ENCODE measurements at regions not wholly inside any gene's neighbourhood (a gene's known extent, or its start where the extent isn't known, plus 50 kb on each side); places are given as distances from the start of the nearest gene placed in this dataset.
A peak's percentile ranks its signal among the peaks of the same experiment; 100 is the strongest.
"Not testable (repeated sequence)": the region's sequence is repeated elsewhere in the genome, so short reads cannot be mapped to it uniquely, and the experiment has no call there.

DNA sequence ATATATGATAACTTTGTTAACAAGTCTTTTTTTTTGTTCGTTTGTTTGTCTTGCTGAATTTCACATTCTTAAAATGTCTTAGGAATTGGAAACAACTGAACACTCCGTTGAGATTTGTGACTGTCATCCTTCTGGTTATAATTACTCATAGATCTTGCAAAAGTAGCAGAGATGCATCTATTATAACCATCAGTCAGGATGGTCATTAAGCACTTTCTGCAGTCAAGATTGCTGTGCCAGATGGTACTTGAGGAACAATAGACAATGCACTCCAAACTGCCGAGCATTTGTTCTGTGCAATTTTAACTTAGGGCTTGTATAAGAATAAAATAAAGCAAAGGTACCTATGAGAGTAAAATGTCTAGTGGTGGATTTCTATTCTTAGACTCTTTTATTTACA, 710.1 kb upstream of the KCND2 start:
- peak in 3 of 56 donors; percentile 1 to 12 (median 3) for DNase-seq

DNA sequence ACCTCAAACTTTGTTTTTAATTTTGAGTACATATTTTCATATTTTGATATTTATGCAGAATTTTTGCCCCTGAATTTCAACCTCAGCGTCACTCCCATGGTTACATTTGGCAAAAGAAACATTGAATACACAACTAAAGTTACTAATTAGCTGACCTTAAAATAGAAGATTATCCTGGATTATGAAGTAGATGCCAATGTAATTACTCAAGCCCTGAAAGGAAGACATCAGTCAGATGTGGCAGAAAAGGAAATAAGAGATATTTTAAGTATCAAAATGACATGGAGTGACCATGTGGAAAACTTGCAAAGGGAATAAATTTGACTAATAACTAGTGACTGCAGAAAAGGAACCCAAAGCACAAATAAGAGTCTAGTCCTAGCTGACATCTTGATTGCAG, 701.3 kb upstream of the KCND2 start:
- DNase-seq, result no peak

DNA sequence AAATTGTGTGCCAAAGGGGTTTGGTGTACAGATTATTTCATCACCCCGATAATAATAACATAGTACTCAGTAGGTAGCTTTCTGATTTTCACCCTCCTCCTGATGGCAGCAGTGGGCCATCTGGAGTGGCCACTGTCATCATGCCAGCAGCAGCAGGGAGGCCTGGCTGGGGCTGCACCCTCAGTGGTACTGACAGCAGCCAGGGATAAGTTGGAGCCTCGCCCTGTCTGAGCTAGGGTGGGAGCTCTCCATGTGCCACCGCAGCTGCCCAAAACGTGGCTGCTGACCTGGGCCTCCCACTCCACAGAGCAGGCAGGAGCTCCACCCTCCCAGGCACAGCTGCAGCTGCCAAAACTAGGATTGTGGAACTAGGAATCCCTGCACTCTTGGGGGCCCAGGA, 700.8 kb upstream of the KCND2 start:
- peak in 22 of 56 donors; percentile 0 to 51 (median 16) for DNase-seq

DNA sequence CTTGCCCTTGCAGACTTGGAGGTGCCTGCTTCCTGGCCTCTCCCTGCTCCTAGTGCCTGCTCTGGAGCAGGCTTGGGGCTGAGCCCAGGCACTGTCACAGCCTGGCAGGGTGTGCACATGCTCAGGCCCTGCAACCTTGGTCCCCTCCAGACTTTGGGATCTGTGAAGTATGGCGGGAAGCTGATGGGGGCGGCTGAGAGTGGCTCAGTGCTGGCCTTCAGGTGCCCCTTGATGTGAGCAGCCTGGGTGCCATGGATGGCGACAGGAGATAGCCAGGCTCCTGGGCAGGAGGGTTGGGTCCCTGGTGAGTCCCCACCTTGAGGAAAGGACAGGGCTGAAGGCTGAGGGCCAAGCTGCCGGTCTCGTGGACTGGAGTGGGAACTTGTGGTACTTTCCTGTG, 700.4 kb upstream of the KCND2 start:
- DNase-seq, result no peak

DNA sequence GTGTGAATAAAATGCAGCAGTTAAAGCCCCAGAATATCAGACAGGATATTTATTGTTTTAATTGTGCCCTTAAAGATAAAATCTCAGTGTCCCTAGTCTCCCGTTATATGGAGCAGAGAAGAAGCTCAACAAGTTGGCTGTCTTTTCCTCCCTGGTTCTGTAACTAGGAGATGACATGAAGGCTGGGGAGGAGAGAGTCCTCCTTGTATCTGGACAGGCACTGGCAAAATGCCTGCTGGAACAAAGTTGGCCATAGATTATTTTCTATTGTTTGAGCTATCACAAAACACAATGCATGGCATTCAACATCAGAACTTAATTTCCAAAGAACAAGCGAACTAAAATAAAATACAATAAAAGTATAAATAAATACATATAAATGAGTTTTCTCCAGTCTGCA, 694.9 kb upstream of the KCND2 start:
- peak in 10 of 56 donors; percentile 1 to 22 (median 5) for DNase-seq

DNA sequence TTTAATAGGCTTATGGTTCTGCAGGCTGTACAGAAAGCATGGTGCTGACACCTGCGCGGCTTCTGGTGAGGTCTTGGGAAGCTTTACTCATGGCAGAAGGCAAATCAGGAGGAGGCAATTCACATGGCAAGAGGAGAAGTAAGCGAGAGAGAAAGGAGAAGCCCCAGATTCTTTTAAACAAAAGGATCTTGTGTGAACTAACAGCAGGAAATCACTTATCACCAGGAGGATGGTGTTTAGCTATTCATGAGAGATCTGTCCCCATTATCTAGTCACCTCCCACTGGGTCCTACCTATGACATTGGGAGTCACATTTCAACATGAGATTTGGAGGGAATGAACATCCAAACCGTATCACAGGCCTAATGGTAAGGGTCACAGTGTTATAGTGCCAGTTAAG, 678.0 kb upstream of the KCND2 start:
- DNase-seq, result no peak

DNA sequence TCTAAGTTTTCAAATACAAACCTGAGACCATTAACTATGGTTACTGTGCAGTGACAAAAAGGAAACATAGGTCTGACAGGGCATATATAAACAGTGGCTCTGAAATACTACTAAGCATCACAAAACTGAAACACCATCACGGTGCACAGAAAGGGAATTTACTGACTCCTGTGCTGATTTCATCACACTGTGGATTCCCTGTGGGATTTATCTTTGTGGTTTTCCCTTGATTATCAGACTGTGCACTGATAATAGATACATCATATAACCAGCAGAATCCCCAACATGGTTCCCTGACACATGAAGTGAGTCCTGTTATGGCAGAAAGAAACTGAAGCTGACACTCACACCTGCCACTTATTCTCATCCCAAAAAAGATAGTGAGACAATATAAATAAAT, 676.3 kb upstream of the KCND2 start:
- no peak for DNase-seq

DNA sequence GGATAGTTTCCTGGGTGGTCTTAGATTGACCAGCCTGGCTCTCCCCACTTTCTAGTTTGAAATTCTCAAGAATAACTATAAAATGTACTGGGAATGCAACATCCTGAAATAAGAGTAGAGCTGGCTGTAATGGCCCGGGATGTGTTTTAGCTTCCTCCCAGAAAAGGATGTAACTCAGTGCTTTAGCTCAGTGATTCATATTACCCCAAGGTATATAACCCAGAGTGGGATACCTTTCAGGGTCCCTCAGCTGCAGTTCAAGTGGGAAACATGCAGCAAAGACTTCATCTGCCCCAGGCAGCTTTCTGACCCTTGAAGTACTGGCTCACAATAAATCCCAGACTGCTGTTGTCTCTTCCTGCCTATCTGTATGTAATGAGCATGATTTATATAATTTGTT, 666.7 kb upstream of the KCND2 start:
- no peak for DNase-seq

DNA sequence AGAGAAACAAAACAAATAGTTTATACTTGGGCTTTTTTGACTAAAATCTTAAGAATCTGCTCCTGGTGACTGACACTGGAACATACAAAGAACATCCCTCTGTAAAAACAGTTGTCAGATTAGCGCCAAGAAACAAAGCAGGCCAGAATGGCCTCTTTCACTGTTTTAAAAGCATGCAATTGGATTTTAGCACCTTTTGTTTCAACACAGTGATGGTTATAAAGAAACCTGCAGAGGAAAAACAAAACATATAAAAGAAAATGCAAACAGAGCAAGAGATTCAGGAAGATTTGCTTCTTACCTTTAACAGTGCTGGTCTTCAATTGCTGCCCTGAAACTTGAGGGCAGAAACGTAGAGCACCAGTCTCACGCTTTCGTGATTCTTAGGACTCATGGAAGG, 652.2 kb upstream of the KCND2 start:
- DNase-seq, result no peak

DNA sequence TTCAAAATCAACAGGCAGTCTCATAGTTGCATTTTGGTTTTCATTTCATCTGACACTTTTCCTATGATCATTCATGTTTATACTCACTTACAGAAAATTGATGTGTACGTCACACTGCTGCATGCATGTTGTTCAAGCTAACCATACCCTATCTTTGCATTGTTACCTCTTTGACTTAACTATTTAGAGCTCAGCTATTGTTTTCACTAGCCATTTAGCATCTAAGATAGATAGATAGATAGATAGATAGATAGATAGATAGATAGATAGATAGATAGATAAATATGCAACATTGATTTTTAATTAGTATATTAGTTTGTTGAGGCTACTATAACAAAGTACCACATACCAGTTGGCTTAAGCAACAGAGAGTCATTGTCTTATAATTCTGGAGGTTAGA, 649.5 kb upstream of the KCND2 start:
- no peak for DNase-seq

DNA sequence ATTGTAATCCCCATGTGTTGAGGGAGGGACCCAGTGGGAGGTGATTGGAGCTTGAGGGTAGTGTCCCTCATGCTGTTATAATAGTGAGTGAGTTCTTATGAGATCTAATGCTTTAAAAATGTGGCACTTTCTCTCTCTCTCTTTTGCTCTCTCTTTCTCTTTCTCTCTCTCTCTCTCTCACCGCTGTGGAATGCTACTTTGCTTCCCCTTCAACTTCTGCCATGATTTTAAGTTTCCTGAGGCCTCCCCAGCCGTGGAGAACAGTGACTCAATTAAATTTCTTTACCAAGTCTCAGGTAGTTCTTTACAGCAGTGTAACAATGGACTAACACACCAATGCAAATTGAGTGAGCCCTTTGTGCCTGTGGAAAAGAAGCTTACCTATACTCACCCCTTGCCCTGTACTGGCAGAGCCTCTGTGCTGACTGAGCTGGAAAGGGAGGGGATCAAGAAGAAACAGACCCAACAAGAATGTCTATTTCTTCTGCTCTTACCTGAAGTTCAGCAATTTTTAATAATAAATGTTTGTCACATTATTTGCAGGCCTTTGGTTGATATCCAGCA, 642.5 kb upstream of the KCND2 start:
- no peak for DNase-seq

DNA sequence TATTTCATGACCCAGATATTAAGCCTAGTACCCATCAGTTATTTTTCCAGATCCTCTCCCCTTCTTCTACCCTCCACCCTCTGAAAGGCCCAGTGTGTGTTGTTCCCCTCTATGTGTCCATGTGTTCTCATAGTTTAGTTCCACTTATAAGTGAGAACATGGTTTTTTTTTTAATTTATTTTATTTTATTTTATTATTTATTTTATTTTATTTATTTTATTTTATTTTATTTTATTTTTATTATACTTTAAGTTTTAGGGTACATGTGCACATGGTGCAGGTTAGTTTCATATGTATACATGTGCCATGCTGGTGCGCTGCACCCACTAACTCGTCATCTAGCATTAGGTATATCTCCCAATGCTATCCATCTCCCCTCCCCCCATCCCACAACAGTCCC, 639.2 kb upstream of the KCND2 start:
- DNase-seq, result not testable (repeated sequence)

DNA sequence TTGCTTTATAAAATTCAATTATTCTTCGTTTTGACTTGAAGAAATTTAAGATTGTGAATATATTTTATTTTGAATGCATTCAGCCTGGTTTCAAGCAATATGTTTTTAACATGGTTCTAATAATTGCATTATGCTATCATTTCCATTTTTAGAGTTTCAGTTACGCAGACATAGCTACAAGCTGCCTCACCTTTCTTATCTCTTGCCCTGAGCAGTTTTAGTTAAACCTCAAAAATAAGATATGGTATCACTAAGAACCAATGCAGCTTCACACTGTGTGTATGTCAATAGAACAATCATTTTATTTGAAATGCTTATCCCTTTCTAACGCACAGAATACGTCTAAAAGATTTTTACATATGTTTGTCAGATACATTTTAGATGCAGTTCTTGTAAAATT, 632.6 kb upstream of the KCND2 start:
- no peak for DNase-seq

DNA sequence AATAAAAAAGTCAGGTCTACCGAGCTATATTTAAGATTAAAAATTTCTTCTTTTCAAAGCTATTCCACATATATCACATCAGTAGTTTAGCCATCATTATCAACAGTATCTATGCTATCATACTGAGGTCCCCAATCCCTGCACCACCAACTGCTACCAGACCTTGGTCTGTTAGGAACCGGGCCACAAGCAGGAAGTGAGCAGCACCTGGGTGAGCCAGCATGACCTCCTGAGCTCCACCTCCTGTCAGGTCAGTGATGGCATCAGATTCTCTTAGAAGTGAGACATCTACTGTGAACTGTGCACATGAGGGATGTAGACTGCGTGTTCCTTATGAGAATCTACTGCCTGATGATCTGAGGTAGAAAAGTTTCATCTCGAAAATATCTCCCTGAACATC, 632.1 kb upstream of the KCND2 start:
- no peak for DNase-seq

DNA sequence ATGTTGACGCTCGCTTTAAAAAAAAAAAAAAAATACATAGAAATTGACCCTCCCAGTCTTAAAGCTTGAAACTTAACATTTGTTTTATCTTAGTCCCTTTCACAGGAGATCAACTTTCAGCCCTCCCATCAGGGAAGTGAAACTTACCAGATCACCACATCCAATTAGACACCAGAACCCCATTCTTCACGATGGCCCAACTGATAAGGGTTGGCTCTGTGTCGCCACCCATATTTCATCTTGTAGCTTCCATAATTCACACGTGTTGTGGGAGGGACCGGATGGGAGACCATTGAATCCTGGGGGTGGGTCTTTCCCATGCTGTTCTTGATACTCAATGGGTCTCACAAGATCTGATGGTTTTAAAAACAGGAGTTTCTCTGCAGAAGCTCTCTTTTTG, 629.4 kb upstream of the KCND2 start:
- no peak for DNase-seq

DNA sequence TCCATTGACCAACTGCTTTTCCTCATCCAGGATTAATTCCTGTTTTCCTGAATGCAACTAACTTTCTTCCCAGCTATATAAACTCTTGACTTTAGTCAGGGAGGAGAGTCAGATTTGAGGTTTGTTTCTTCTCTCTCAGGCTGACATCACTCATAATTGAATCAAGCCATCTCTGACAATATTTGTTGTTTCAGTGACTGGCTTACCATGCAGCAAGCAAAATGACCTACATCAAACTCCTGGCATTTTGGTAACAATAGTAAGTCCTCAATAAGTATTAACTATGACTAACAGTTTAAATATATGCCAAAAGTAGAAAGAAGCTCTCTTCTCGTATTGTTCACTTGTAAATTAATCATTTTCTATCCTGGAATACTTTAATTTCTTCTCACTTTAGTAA, 625.7 kb upstream of the KCND2 start:
- DNase-seq, result no peak

DNA sequence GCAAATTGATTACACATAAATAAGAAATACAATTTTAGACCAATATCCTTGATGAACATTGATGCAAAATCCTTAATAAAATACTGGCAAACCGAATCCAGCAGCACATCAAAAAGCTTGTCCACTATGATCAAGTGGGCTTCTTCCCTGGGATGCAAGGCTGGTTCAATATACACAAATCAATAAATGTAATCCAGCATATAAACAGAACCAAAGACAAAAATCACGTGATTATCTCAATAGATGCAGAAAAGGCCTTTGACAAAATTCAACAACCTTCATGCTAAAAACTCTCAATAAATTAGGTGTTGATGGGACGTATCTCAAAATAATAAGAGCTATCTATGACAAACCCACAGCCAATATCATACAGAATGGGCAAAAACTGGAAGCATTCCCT, 624.2 kb upstream of the KCND2 start:
- DNase-seq, result not testable (repeated sequence)

DNA sequence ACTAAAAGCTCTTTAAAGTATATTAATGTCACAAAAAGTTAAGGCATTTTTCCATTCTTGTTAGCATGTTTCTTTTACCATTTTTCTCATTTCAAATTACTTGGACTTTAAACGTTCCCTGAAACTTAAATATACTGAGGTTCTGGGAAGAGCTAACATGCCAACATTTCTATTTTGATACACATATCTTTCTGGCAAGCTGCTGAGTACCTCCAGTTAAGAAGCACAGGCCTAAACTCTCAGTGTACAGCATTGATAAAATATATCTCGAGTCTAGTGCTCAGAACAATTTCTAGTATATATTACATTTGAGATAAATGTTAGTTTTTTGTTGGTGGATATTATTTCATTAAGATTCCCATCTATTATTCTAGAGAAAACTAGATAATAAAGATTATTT, 612.9 kb upstream of the KCND2 start:
- no peak for DNase-seq

DNA sequence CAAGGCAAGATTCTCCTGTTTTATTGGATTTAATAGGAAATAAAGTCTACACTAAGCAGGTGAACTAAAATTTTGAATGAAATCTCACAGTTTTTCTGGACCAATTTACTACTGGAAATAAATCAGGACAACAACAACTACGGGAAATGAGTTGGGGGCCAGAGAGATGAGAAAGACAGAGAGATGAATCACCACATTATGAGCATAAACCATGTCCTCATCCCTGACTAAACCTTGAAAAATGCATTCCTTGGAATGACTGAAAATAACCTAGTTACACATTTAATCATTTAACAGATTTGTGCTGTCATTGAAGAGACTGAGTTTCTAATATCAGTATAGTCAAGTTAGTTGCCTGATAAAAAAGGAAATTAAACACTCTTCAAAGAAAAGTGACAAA, 608.4 kb upstream of the KCND2 start:
- DNase-seq, result no peak

DNA sequence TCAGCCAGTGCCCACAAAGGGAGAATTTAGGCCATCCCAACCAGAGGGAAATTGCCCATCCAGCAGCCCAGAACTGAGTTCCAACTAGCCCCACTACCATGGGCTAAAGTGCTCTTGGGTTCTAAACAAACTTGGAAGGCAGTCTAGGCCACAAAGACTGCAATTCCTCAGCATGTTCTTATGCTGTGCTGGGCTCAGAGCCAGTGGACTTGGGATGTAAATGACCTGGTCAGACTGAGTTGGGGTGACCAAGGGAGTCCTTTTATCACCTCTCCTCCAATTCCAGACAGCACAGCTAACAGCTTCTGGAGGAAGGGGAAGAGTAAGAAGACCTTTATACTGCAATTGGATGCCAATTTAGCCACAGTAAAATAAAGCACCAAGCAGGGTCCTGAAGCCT, 607.2 kb upstream of the KCND2 start:
- no peak for DNase-seq

DNA sequence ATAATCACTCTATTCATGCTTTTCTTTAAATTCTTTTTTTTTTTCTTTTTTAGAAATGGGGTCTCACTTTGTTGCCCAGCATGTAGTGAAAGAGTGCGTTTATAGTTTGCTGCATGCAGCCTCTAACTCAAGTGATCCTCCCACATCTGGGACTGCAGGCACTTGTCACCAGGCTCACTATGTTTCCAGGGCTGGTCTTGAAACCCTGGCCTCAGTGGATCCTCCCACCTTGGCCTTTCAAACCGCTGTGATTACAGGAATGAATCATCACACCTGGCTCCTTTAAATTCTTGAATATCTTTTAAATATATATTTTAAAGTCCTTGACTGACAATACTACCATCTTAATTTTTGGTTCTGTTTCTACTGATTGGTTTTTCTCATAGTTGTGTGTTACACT, 591.6 kb upstream of the KCND2 start:
- no peak for DNase-seq

DNA sequence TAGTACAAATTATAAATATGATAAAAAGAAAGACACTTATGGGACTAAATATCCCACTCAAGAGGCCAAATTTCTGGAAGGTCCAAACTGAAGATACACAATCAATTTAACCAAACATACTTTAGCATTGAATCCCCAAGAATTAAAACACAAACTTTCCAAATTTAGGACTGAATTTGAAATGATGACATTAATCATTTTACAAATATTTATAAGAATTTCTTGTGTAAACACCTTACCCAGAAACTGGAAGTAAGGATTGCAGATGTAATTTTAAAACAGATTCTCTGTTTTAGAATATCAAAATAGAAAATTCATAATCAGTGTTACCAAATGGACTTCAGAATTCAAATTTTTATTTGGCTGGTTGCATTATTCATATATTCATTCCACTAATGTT, 588.2 kb upstream of the KCND2 start:
- DNase-seq, result no peak

DNA sequence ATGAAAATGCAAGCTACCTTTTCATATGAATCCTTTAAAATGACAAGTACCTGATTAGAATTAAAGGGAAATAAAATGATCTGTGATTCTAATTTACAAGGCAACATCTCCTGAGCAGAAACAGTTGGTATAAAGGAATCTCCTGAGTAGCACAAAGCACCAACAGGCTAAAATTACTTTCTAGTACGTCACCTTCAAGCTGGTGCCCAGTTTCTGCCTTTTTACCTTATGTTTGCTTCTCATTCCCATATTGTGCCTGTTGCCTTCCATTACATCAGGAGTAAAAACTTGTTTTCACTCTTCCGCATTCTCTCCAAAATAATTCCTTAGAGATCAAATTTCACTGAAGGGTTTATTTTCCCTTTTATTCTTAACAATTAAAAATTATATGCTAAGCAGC, 587.1 kb upstream of the KCND2 start:
- no peak for DNase-seq

DNA sequence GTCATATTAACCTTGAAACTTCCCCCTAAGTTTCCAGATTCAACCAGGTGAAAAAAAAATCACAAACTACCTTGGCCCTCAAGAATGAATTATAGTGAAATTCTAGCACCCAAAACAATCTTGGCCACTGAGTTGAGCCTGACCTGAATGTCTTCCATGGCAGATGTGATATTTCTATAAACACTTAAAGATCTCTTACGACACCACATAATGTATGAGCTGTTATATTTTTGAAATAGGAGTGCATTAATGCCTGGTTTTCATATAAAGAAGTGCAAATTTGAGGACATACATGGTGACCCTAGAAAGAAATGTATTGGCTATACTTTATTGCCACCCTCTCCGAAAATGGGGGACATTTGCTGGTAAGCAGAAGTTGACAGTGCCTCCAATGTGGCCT, 584.1 kb upstream of the KCND2 start:
- DNase-seq, result no peak

DNA sequence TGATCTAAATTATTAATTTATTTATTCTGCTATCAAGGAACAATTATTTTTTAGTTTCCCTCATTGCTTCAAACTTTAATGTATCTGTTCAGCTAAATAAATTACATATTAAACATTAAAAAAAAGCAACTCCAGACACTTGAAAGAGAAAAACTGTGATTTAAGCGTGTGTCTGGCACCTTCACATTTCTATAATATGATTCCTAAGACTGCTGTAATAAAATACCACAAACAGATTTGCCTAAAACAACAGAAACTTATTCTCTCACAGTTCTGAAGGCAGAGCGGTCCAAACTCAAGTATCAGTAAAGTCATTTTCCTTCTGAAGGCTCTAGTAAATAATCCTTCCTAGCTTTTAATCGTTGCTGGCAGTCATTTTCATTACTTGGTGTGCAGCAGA, 580.4 kb upstream of the KCND2 start:
- DNase-seq, result no peak

Data from amygdala (tissue), 56 donors.